HCT116 (cell line): ENCODE measurements at regions not wholly inside any gene's neighbourhood (a gene's known extent, or its start where the extent isn't known, plus 50 kb on each side); places are given as distances from the start of the nearest gene placed in this dataset.

Source experiments
- CEBPB ChIP-seq: IDR thresholded peaks from 2 replicates; pipeline ENCODE4 v1.6.1; 2012; ENCODE audit warnings: low read depth
- CTCF ChIP-seq, 3 experiments: fragments of 200-600 bp in 1 of 3; sonication (generic) in 1 of 3; IDR thresholded peaks in 2 of 3; conservative IDR thresholded peaks in 1 of 3; 2 replicates each; pipeline ENCODE4 v1.5.1; 2012 to 2017; ENCODE audit warnings: low read depth in 2 of 3, low read length in 2 of 3, antibody characterized with exemption in 1 of 3, borderline replicate concordance in 1 of 3, control low read depth in 1 of 3, mild to moderate bottlenecking in 1 of 3, mixed read lengths in 1 of 3, mixed run types in 1 of 3, moderate library complexity in 1 of 3; ENCODE audit not compliant: insufficient read depth in 1 of 3
- POLR2A ChIP-seq: IDR thresholded peaks from 2 replicates; pipeline ENCODE4 v1.7.0; 2011; ENCODE audit warnings: borderline replicate concordance; ENCODE audit not compliant: insufficient read depth, insufficient read length; ENCODE audit errors: extremely low read depth

- TF ChIP-seq CTCF (IDR thresholded peaks at IDR 0.05 in 2 of 3, conservative IDR thresholded peaks at IDR 0.05 in 1 of 3; ENCODE audit: borderline replicate concordance in 1 of 3, insufficient read depth in 1 of 3, low read depth in 2 of 3, low read length in 2 of 3): no peak
- TF ChIP-seq CEBPB: no peak
- TF ChIP-seq POLR2A: no peak
These were observed 82.5 kb upstream of the FICD start for GRCh38 chr12:108432423-108433121.
